SK-N-SH treated with all-trans-retinoic acid at 6 μM for 48 hours (cell line): ENCODE measurements at regions not wholly inside any gene's neighbourhood (a gene's known extent, or its start where the extent isn't known, plus 50 kb on each side); places are given as distances from the start of the nearest gene placed in this dataset.

Experiments used
- ATAC-seq: fragments of 200-7000 bp; cut with Tn5 transposase; 3 replicates; pipeline ENCODE4 v1.9.1; 2020; ENCODE audit warnings: mild to moderate bottlenecking, moderate library complexity
- ARNTL ChIP-seq: fragments of 450-650 bp; formaldehyde crosslinking; IDR thresholded peaks from 2 replicates; pipeline ENCODE4 v1.5.0; 2020; ENCODE audit warnings: low read depth, mild to moderate bottlenecking, moderate library complexity, borderline replicate concordance
- BACH2 ChIP-seq: fragments of 250-450 bp; sonication (Bioruptor Pico); IDR thresholded peaks from 2 replicates; pipeline ENCODE4 v1.9.0; 2021; ENCODE audit warnings: mild to moderate bottlenecking, borderline replicate concordance
- CSDC2 ChIP-seq: fragments of 250-450 bp; sonication (Bioruptor Pico); IDR thresholded peaks from 2 replicates; pipeline ENCODE4 v1.5.0; 2020; ENCODE audit warnings: mild to moderate bottlenecking, moderate library complexity
- CSRNP3 ChIP-seq: fragments of 250-450 bp; sonication (Bioruptor Pico); IDR thresholded peaks from 2 replicates; pipeline ENCODE4 v1.5.1; 2021; ENCODE audit warnings: mild to moderate bottlenecking, moderate library complexity
- ESRRG ChIP-seq: fragments of 250-450 bp; sonication (Bioruptor Pico); IDR thresholded peaks from 2 replicates; pipeline ENCODE4 v1.6.1; 2021; ENCODE audit warnings: mild to moderate bottlenecking
- GLIS3 ChIP-seq: fragments of 250-450 bp; sonication (Bioruptor Pico); IDR thresholded peaks from 2 replicates; pipeline ENCODE4 v1.5.0; 2020; ENCODE audit warnings: mild to moderate bottlenecking, moderate library complexity
- OSR1 ChIP-seq: fragments of 250-450 bp; sonication (Bioruptor Pico); IDR thresholded peaks from 2 replicates; pipeline ENCODE4 v1.8.0; 2022; ENCODE audit warnings: moderate library complexity, mild to moderate bottlenecking, inconsistent platforms
- PATZ1 ChIP-seq: fragments of 250-450 bp; sonication (Bioruptor Pico); IDR thresholded peaks from 2 replicates; pipeline ENCODE4 v1.8.0; 2020; ENCODE audit warnings: mild to moderate bottlenecking, moderate library complexity, borderline replicate concordance
- POU6F1 ChIP-seq: fragments of 250-450 bp; sonication (Bioruptor Pico); IDR thresholded peaks from 2 replicates; pipeline ENCODE4 v1.8.0; 2021; ENCODE audit warnings: low read depth, mild to moderate bottlenecking, moderate library complexity, borderline replicate concordance
- RARB ChIP-seq: fragments of 250-450 bp; sonication (Bioruptor Pico); IDR thresholded peaks from 2 replicates; pipeline ENCODE4 v1.8.0; 2021; ENCODE audit warnings: mild to moderate bottlenecking, moderate library complexity
- SNAI2 ChIP-seq: fragments of 250-450 bp; sonication (Bioruptor Pico); IDR thresholded peaks from 2 replicates; pipeline ENCODE4 v1.5.0; 2020; ENCODE audit warnings: mild to moderate bottlenecking, moderate library complexity
- TSHZ2 ChIP-seq: fragments of 250-450 bp; sonication (Bioruptor Pico); IDR thresholded peaks from 2 replicates; pipeline ENCODE4 v1.5.0; 2020; ENCODE audit warnings: mild to moderate bottlenecking, moderate library complexity
- ZC3H10 ChIP-seq: fragments of 250-450 bp; sonication (Bioruptor Pico); IDR thresholded peaks from 2 replicates; pipeline ENCODE4 v1.5.1; 2021; ENCODE audit warnings: mild to moderate bottlenecking, moderate library complexity
- ZFP3 ChIP-seq: fragments of 250-450 bp; sonication (Bioruptor Pico); IDR thresholded peaks from 2 replicates; pipeline ENCODE4 v1.5.0; 2020; ENCODE audit warnings: mild to moderate bottlenecking, moderate library complexity
- ZNF70 ChIP-seq: fragments of 450-650 bp; formaldehyde crosslinking; IDR thresholded peaks from 2 replicates; pipeline ENCODE4 v1.5.0; 2020; ENCODE audit warnings: mild to moderate bottlenecking, moderate library complexity
- ZNF8 ChIP-seq: fragments of 450-650 bp; formaldehyde crosslinking; IDR thresholded peaks from 2 replicates; pipeline ENCODE4 v1.5.0; 2020; ENCODE audit warnings: mild to moderate bottlenecking, moderate library complexity

GRCh38 chr2:43033466-43034241 lies 192.8 kb downstream of the ZFP36L2 start:
- TF ChIP-seq ZFP3 (CRISPR knock-in tag) (peak; percentile 89), CSRNP3 (CRISPR knock-in tag) (no peak), SNAI2 (CRISPR knock-in tag) (no peak), PATZ1 (CRISPR knock-in tag) (no peak)
- TF ChIP-seq, all 23 proteins: peak for 1
- no peak for ATAC-seq

GRCh38 chr2:43033016-43033270 lies 193.5 kb downstream of the ZFP36L2 start:
- no peak for ATAC-seq
- TF ChIP-seq ZNF70 (CRISPR knock-in tag) (no peak), TSHZ2 (CRISPR knock-in tag) (no peak), OSR1 (CRISPR knock-in tag) (no peak), ZFP3 (CRISPR knock-in tag) (no peak)

- no peak for ATAC-seq
- TF ChIP-seq ZC3H10 (CRISPR knock-in tag) (no peak), ESRRG (CRISPR knock-in tag) (no peak), BACH2 (CRISPR knock-in tag) (no peak), CSDC2 (no peak), ZFP3 (CRISPR knock-in tag) (no peak)
Observed at GRCh38 chr2:43032213-43033015, 194.0 kb downstream of the ZFP36L2 start.

- no peak for ATAC-seq
- TF ChIP-seq CSRNP3 (CRISPR knock-in tag), result no peak
- no peak for TF ChIP-seq ARNTL (CRISPR knock-in tag)
- no peak for TF ChIP-seq RARB (CRISPR knock-in tag)
- TF ChIP-seq, all 23 proteins: peak for 0
Observed at GRCh38 chr2:43031471-43032212, 194.8 kb downstream of the ZFP36L2 start.

- no peak for TF ChIP-seq ZC3H10 (CRISPR knock-in tag)
- no peak for TF ChIP-seq GLIS3 (CRISPR knock-in tag)
- no peak for TF ChIP-seq ZNF8 (CRISPR knock-in tag)
- TF ChIP-seq ZNF70 (CRISPR knock-in tag), result no peak
- TF ChIP-seq POU6F1, result no peak
- ATAC-seq, result no peak
Observed at GRCh38 chr2:43030551-43031307, 195.7 kb downstream of the ZFP36L2 start.
